ENCODE measurements at regions not wholly inside any gene's neighbourhood (a gene's known extent, or its start where the extent isn't known, plus 50 kb on each side); places are given as distances from the start of the nearest gene placed in this dataset.
"Not testable (repeated sequence)": the region's sequence is repeated elsewhere in the genome, so short reads cannot be mapped to it uniquely, and the experiment has no call there.

DNA sequence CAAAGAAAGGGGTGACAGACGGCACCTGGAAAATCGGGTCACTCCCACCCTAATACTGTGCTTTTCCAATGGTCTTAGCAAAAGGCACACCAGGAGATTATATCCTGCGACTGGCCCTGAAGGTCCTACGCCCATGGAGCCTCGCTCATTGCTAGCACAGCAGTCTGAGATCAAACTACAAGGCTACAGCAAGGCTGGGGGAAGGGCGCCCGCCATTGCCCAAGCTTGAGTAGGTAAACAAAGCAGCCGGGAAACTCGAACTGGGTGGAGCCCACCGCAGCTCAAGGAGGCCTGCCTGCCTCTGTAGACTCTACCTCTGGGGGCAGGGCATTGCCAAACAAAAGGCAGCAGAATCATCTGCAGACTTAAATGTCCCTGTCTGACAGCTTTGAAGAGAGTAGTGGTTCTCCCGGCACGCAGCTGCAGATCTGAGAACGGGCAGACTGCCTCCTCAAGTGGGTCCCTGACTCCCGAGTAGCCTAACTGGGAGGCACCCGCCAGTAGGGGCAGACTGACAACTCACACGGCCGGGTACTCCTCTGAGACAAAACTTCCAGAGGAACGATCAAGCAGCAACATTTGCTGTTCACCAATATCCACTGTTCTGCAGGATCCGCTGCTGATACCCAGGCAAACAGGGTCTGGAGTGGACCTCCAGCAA lies 406.0 kb downstream of the TFAP2B start:
- H3K4me1 Mint-ChIP-seq; H3K27ac Mint-ChIP-seq; H3K4me3 Mint-ChIP-seq; CTCF ChIA-PET; POLR2A ChIA-PET; DNase-seq; H3K9me3 Mint-ChIP-seq; H3K36me3 Mint-ChIP-seq (ENCODE audit: low read depth); H3K27me3 Mint-ChIP-seq: not testable (repeated sequence)

DNA sequence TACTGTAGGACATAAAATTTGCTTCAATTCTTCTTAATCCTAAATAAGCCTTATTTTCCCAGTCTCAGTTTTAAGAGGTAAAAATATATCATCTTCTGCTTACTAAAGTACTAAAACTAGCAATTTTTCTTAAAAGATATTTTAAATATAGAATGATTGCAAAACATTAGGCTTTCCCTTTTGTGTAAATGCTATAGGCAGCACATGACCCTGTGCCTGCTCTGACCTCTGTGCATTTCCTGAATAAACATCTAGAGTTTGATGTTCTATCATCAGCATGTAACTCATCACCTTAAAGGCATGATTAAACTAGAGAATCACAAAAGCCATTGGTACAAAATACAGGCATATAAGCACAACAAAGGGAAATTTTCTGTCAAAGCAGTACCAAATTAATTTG lies 422.7 kb downstream of the TFAP2B start:
- H3K27me3 Mint-ChIP-seq: no peaks in the 10 kb centered on the region
- no peak overlapping the region for H3K27ac Mint-ChIP-seq
- ChIA-PET CTCF (no interaction called here), POLR2A (no interaction called here)
- no peak for DNase-seq
- no peaks in the 10 kb centered on the region for H3K9me3 Mint-ChIP-seq
- no peaks in the 10 kb centered on the region for H3K4me1 Mint-ChIP-seq
- no peak overlapping the region for H3K4me3 Mint-ChIP-seq
- no peaks in the 10 kb centered on the region for H3K36me3 Mint-ChIP-seq (ENCODE audit: low read depth)

DNA sequence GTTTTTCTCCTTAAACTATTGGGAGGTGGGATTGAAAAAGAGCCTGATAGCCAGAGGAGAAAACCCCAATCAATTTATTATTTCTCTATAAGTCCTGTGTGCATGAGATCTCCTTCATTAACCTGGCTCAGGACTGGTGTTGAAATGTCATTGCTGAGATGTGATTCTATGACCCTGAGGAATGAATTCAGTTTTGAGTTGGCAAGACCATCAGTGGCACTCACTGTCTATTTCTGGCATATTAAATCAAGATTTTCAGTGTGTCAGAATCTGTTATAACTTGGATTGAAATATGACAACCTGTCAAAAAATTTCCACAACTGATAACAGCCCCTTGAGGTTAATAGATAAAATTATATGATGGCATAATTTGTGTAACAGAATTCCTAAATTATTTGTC lies 431.1 kb downstream of the TFAP2B start:
- Mint-ChIP-seq H3K9me3 (no peaks in the 10 kb centered on the region), H3K27me3 (no peaks in the 10 kb centered on the region), H3K4me3 (no peak overlapping the region), H3K27ac (no peak overlapping the region), H3K36me3 (ENCODE audit: low read depth) (no peaks in the 10 kb centered on the region), H3K4me1 (no peaks in the 10 kb centered on the region)
- POLR2A ChIA-PET: no interaction called here
- CTCF ChIA-PET: no interaction called here
- no peak for DNase-seq

DNA sequence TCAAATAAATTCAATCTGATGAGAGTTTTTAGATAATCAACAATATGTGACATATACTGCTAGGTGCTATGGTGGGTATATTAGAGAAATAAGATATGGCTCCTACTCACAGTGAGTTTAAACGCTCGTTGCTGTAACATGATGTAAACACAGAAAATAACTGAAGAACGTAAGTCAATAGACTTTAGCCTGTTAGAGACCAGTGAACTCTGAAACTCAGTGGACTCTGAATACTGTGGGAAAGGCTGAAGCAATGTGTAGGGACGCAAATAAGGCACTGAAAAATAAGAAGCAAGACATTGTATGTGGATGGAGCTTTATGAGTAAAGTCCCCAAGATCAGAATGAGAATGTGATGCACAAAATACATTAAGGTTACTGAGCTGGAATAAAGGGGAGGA lies 431.6 kb downstream of the TFAP2B start:
- Mint-ChIP-seq H3K36me3 (ENCODE audit: low read depth) (no peaks in the 10 kb centered on the region), H3K9me3 (no peaks in the 10 kb centered on the region), H3K4me3 (no peak overlapping the region), H3K27ac (no peak overlapping the region), H3K4me1 (no peaks in the 10 kb centered on the region), H3K27me3 (no peaks in the 10 kb centered on the region)
- no peak for DNase-seq
- CTCF ChIA-PET: no interaction called here
- POLR2A ChIA-PET: no interaction called here

DNA sequence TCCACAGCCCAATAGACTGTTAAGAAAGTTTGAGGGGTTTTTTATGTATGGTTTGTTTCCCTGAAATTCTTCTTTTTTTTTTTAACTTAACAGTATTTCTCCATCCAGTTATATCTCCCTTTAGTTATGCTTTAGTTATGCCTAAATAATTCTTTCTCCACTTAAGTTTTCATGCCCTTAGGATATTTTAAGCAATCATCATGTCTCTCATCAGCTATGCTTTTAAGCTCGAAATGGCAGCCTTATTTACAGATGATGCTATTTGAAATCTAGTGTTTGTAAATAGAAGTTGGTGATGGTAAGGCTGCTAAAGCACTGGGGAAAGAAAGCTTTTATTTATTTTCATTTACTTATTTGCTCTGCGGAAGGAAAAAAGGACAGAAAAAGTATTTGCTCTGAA lies 439.3 kb downstream of the TFAP2B start:
- no peak for DNase-seq
- no peaks in the 10 kb centered on the region for H3K36me3 Mint-ChIP-seq (ENCODE audit: low read depth)
- H3K4me1 Mint-ChIP-seq: no peaks in the 10 kb centered on the region
- no peaks in the 10 kb centered on the region for H3K9me3 Mint-ChIP-seq
- no peak overlapping the region for H3K4me3 Mint-ChIP-seq
- H3K27me3 Mint-ChIP-seq: no peaks in the 10 kb centered on the region
- ChIA-PET CTCF (no interaction called here), POLR2A (no interaction called here)
- H3K27ac Mint-ChIP-seq: no peak overlapping the region

DNA sequence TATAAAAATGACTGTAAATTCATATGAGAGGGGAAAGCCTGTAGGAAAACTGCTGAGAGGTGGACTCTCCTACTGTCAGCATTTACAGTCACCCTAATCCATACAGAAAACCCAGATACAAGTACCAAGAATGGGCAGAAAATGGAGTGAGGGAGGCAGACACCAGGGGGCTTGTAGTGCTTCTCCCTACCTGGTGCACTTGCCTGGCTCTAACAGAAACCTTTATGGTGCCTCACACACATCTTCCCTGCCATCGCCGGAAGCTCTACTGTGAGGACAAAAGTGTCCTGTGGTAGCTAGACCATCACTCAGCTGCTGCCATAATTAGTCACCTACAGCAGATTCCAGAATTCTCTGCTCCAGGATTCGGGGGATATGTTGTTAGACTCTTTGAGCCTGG lies 441.3 kb downstream of the TFAP2B start:
- H3K4me1 Mint-ChIP-seq: no peaks in the 10 kb centered on the region
- no peak overlapping the region for H3K4me3 Mint-ChIP-seq
- ChIA-PET POLR2A (no interaction called here), CTCF (interaction anchor here (0.8 kb wide), 1 partner anchor 12 kb away, joined by 3 read pairs; no protein-coding TSS in a partner anchor)
- no peaks in the 10 kb centered on the region for H3K27me3 Mint-ChIP-seq
- no peak for DNase-seq
- no peak overlapping the region for H3K27ac Mint-ChIP-seq
- H3K36me3 Mint-ChIP-seq (ENCODE audit: low read depth): no peaks in the 10 kb centered on the region
- no peaks in the 10 kb centered on the region for H3K9me3 Mint-ChIP-seq

GRCh38 chr6:51261691-51262090 lies 443.0 kb downstream of the TFAP2B start:
- no peaks in the 10 kb centered on the region for H3K27me3 Mint-ChIP-seq
- POLR2A ChIA-PET: no interaction called here
- H3K27ac Mint-ChIP-seq: no peak overlapping the region
- no peak for DNase-seq
- CTCF ChIA-PET: no interaction called here
- H3K4me1 Mint-ChIP-seq: no peaks in the 10 kb centered on the region
- no peak overlapping the region for H3K4me3 Mint-ChIP-seq
- no peaks in the 10 kb centered on the region for H3K9me3 Mint-ChIP-seq
- no peaks in the 10 kb centered on the region for H3K36me3 Mint-ChIP-seq (ENCODE audit: low read depth)

GRCh38 chr6:51265426-51265825 lies 446.8 kb downstream of the TFAP2B start:
- H3K27me3 Mint-ChIP-seq: no peaks in the 10 kb centered on the region
- CTCF ChIA-PET: no interaction called here
- no peaks in the 10 kb centered on the region for H3K9me3 Mint-ChIP-seq
- H3K4me3 Mint-ChIP-seq: no peak overlapping the region
- no peaks in the 10 kb centered on the region for H3K36me3 Mint-ChIP-seq (ENCODE audit: low read depth)
- DNase-seq: no peak
- H3K4me1 Mint-ChIP-seq: no peaks in the 10 kb centered on the region
- H3K27ac Mint-ChIP-seq: no peak overlapping the region
- POLR2A ChIA-PET: no interaction called here

- Mint-ChIP-seq H3K4me3 (no peak overlapping the region), H3K36me3 (ENCODE audit: low read depth) (no peaks in the 10 kb centered on the region), H3K9me3 (no peaks in the 10 kb centered on the region), H3K4me1 (no peaks in the 10 kb centered on the region), H3K27ac (no peak overlapping the region), H3K27me3 (no peaks in the 10 kb centered on the region)
- CTCF ChIA-PET: no interaction called here
- no peak for DNase-seq
- POLR2A ChIA-PET: no interaction called here
Measured at GRCh38 chr6:51266604-51267003, 447.9 kb downstream of the TFAP2B start.

DNA sequence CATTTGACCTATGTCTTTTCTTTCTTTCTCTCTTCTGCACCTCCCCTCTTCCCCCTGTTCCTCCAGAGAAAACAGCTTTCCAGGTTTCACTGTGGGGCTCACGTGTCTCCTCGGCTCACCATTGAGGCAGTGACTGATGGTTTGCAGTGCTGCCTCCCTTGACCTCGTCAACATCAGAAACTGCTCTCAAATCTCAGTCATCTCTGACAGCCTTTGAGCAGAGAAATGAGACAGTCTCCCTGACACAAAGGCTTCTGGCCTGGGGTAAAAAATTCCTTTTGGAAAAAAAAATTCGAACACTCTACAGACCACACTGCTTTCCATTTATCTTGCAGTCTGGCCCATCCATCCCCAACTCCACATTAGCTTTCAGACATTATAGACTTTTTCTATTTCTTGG lies 450.0 kb downstream of the TFAP2B start:
- CTCF ChIA-PET: no interaction called here
- no peaks in the 10 kb centered on the region for H3K36me3 Mint-ChIP-seq (ENCODE audit: low read depth)
- H3K27ac Mint-ChIP-seq: no peak overlapping the region
- POLR2A ChIA-PET: no interaction called here
- H3K4me3 Mint-ChIP-seq: no peak overlapping the region
- DNase-seq: no peak
- H3K4me1 Mint-ChIP-seq: no peaks in the 10 kb centered on the region
- H3K27me3 Mint-ChIP-seq: no peaks in the 10 kb centered on the region
- H3K9me3 Mint-ChIP-seq: no peaks in the 10 kb centered on the region

GRCh38 chr6:51269876-51270275 lies 451.2 kb downstream of the TFAP2B start:
- POLR2A ChIA-PET: no interaction called here
- Mint-ChIP-seq H3K9me3 (no peaks in the 10 kb centered on the region), H3K27ac (no peak overlapping the region), H3K4me3 (no peak overlapping the region), H3K36me3 (ENCODE audit: low read depth) (no peaks in the 10 kb centered on the region), H3K27me3 (no peaks in the 10 kb centered on the region), H3K4me1 (no peaks in the 10 kb centered on the region)
- no peak for DNase-seq
- CTCF ChIA-PET: no interaction called here

DNA sequence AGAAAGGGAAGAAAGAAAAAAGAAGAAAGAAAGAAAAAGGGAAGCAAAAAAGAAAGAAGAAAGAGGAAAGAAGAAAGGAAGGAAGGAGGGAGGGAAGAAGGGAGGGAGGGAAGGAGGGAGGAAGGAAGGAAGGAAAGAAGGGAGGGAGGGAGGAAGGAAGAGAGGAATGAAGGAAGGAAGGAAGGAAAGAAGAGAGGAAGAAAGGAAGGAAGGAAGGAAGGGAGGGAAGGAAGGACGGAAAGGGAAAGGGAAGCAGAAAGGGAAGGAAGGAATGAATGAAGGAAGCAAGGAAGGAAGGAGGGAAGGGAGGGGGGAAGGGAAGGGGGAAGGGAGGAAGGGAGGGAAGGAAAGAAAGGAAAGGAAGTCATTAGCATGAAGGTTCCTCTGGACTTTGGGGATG lies 452.9 kb downstream of the TFAP2B start:
- Mint-ChIP-seq H3K36me3 (ENCODE audit: low read depth) (no peaks in the 10 kb centered on the region), H3K27ac (no peak overlapping the region), H3K27me3 (no peaks in the 10 kb centered on the region), H3K4me1 (no peaks in the 10 kb centered on the region), H3K4me3 (no peak overlapping the region), H3K9me3 (no peaks in the 10 kb centered on the region)
- ChIA-PET CTCF (no interaction called here), POLR2A (no interaction called here)
- DNase-seq: no peak

DNA sequence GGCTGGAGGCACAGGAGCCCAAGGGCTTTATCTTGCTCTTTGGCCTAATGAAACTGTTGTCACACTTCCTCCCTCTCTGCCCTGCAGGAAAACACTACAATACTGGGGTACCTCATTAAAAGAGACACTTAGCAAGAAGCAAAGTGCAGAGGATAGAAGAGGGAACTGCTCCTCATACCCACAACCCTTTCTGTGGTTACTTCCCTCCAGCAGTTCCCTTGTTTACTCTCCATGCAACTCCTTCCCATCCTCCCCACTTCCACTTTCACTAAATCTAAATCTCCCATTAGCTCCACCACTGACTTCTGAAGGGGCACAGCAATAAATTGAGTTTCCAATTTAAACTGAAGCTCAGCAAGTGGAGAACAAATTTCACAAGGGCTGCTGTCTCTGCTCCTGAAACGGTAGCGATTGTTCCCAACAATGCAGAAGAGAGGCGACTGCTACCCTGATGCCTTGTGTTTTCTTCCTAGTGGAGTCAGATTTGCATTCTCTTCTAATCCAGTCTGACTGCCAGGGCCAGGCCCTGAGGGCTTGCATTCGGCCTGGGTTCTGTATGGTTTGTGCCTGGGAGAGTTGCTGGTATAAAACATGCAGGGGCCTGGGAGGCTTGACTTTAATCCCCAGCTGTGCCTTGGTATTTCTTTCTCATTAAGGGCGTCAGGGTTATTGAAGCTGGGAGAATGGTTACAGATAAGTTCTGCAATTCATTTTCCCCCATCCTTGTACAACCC lies 454.7 kb downstream of the TFAP2B start:
- H3K36me3 Mint-ChIP-seq (ENCODE audit: low read depth): no peaks in the 10 kb centered on the region
- CTCF ChIA-PET: no interaction called here

DNA sequence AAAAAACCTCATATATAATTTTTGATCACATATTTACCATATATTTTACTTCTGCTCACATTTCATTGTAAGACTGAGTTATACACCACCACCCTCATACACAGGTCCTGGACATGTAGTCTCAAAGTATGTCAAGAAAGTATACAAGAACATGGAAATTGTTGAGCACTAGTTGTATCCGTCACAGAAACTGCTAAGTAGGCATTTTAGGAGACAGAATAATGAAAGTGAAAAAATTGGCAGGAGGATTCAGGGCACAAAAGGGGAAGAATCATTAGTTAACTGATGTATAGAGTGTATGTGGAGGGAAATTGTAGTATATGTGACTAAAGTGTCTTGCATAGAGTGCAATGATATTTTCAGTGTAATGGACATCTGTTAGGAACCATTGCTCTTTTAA lies 458.8 kb downstream of the TFAP2B start:
- DNase-seq: no peak
- POLR2A ChIA-PET: no interaction called here
- CTCF ChIA-PET: no interaction called here
- no peaks in the 10 kb centered on the region for H3K36me3 Mint-ChIP-seq (ENCODE audit: low read depth)
- no peak overlapping the region for H3K27ac Mint-ChIP-seq
- H3K4me1 Mint-ChIP-seq: no peaks in the 10 kb centered on the region
- H3K4me3 Mint-ChIP-seq: no peak overlapping the region
- H3K27me3 Mint-ChIP-seq: no peaks in the 10 kb centered on the region
- H3K9me3 Mint-ChIP-seq: no peaks in the 10 kb centered on the region

More for the DNA sequence above, 454.7 kb downstream of the TFAP2B start:
- no peak for DNase-seq
- Mint-ChIP-seq H3K27me3 (no peaks in the 10 kb centered on the region), H3K4me1 (no peaks in the 10 kb centered on the region), H3K4me3 (no peak overlapping the region), H3K9me3 (no peaks in the 10 kb centered on the region), H3K27ac (no peak overlapping the region)
- POLR2A ChIA-PET: no interaction called here

Measured in activated CD4-positive, alpha-beta T cell treated with anti-CD3 and anti-CD28 coated beads, Interleukin-2, amount 10 ng/mL, durations not matched to agents 7 days and 5 days (primary cell).